HG02973 (cell line): ENCODE measurements at regions not wholly inside any gene's neighbourhood (a gene's known extent, or its start where the extent isn't known, plus 50 kb on each side); places are given as distances from the start of the nearest gene placed in this dataset.

Experiments
- ATAC-seq: cut with Tn5 transposase; IDR thresholded peaks from one replicate; pipeline ENCODE4 v1.9.1; 2021; ENCODE audit warnings: moderate library complexity; ENCODE audit not compliant: unreplicated experiment

- ATAC-seq, result no peak
Measured at GRCh38 chr2:129296806-129297205, 682.7 kb upstream of the RAB6C start.

GRCh38 chr2:129297430-129297829 is 682.0 kb upstream of the RAB6C start:
- no peak for ATAC-seq

GRCh38 chr2:129299338-129299737 is 680.1 kb upstream of the RAB6C start:
- no peak for ATAC-seq

GRCh38 chr2:129299756-129300155 is 679.7 kb upstream of the RAB6C start:
- ATAC-seq, result no peak

- ATAC-seq, result no peak
Measured at GRCh38 chr2:129300456-129300855, 679.0 kb upstream of the RAB6C start.

- no peak for ATAC-seq
Measured at GRCh38 chr2:129301431-129301913, 678.0 kb upstream of the RAB6C start.

- no peak for ATAC-seq
Measured at GRCh38 chr2:129302106-129302505, 677.4 kb upstream of the RAB6C start.

GRCh38 chr2:129302561-129303183 is 676.8 kb upstream of the RAB6C start:
- no peak for ATAC-seq

- ATAC-seq, result no peak
Measured at GRCh38 chr2:129314120-129314519, 665.3 kb upstream of the RAB6C start.

- ATAC-seq, result no peak
Measured at GRCh38 chr2:129318581-129319421, 660.7 kb upstream of the RAB6C start.

- no peak for ATAC-seq
Measured at GRCh38 chr2:129319422-129319717, 660.1 kb upstream of the RAB6C start.

- ATAC-seq, result no peak
Measured at GRCh38 chr2:129320288-129320687, 659.2 kb upstream of the RAB6C start.

- ATAC-seq, result no peak
Measured at GRCh38 chr2:129324349-129324748, 655.1 kb upstream of the RAB6C start.

GRCh38 chr2:129325151-129325550 is 654.3 kb upstream of the RAB6C start:
- ATAC-seq, result no peak

GRCh38 chr2:129329574-129329973 is 649.9 kb upstream of the RAB6C start:
- no peak for ATAC-seq

- no peak for ATAC-seq
Measured at GRCh38 chr2:129330504-129330903, 649.0 kb upstream of the RAB6C start.

GRCh38 chr2:129331638-129332037 is 647.8 kb upstream of the RAB6C start:
- no peak for ATAC-seq

- ATAC-seq, result no peak
Measured at GRCh38 chr2:129334128-129334527, 645.3 kb upstream of the RAB6C start.

GRCh38 chr2:129334696-129335410 is 644.6 kb upstream of the RAB6C start:
- no peak for ATAC-seq

- ATAC-seq, result no peak
Measured at GRCh38 chr2:129336276-129336675, 643.2 kb upstream of the RAB6C start.

GRCh38 chr2:129337076-129337475 is 642.4 kb upstream of the RAB6C start:
- ATAC-seq, result no peak

- ATAC-seq, result no peak
Measured at GRCh38 chr2:129345540-129345939, 633.9 kb upstream of the RAB6C start.
